CD4-positive, CD25-positive, alpha-beta regulatory T cell (primary cell): ENCODE measurements at regions not wholly inside any gene's neighbourhood (a gene's known extent, or its start where the extent isn't known, plus 50 kb on each side); places are given as distances from the start of the nearest gene placed in this dataset.

Experiments
- ATAC-seq, 2 donors: fragments of 150-1000 bp; cut with Tn5 transposase; one replicate each; pipeline ENCODE4 v1.10.0; 2021; ENCODE audit warnings: low read depth in 2 of 2, moderate number of reproducible peaks in 2 of 2, moderate library complexity in 1 of 2
- DNase-seq, 3 donors: peaks; one replicate each; pipeline versions ENCODE4 v3.0.0 to v3.0.0-alpha.2; 2012 to 2022; ENCODE audit warnings: mixed read lengths in 1 of 3
- H3K27ac ChIP-seq: one replicate; pipeline ENCODE4 v1.7.0; 2013; ENCODE audit warnings: mild to moderate bottlenecking, low read length; ENCODE audit not compliant: insufficient read depth, poor library complexity, severe bottlenecking
- H3K27me3 ChIP-seq: one replicate; pipeline ENCODE4 v1.7.0; 2013; ENCODE audit warnings: low read length; ENCODE audit not compliant: control insufficient read depth, insufficient read depth
- H3K36me3 ChIP-seq: one replicate; pipeline ENCODE4 v1.7.0; 2013; ENCODE audit warnings: mild to moderate bottlenecking, low read length, moderate library complexity; ENCODE audit not compliant: control insufficient read depth, insufficient read depth
- H3K4me1 ChIP-seq: 2 replicates; pipeline ENCODE4 v1.7.0; 2013; ENCODE audit warnings: mild to moderate bottlenecking, low read length; ENCODE audit not compliant: insufficient read depth, control insufficient read depth, poor library complexity, severe bottlenecking
- H3K4me3 ChIP-seq: one replicate; pipeline ENCODE4 v1.7.0; 2013; ENCODE audit warnings: low read depth, mild to moderate bottlenecking, low read length, moderate library complexity
- H3K9me3 ChIP-seq, 2 experiments: 1 replicate in 1 of 2; 2 replicates in 1 of 2; pipeline ENCODE4 v1.7.0; 2013; ENCODE audit warnings: low read length in 2 of 2, mild to moderate bottlenecking in 1 of 2, moderate library complexity in 1 of 2; ENCODE audit not compliant: control insufficient read depth in 2 of 2
- H3K27ac Mint-ChIP-seq, 3 donors: one replicate each; pipeline ENCODE4 v1.8.0; 2020 to 2022; ENCODE audit warnings: mild to moderate bottlenecking in 3 of 3, mixed read lengths in 3 of 3, moderate library complexity in 2 of 3
- H3K27me3 Mint-ChIP-seq: one replicate; pipeline ENCODE4 v1.8.0; 2022; ENCODE audit warnings: mild to moderate bottlenecking, mixed read lengths
- H3K36me3 Mint-ChIP-seq: one replicate; pipeline ENCODE4 v1.8.0; 2020; ENCODE audit warnings: mixed read lengths
- H3K4me1 Mint-ChIP-seq, 4 donors: one replicate each; pipeline ENCODE4 v1.8.0; 2020 to 2022; ENCODE audit warnings: mixed read lengths in 4 of 4, mild to moderate bottlenecking in 1 of 4
- H3K4me3 Mint-ChIP-seq, 4 donors: one replicate each; pipeline ENCODE4 v1.8.0; 2020 to 2022; ENCODE audit warnings: mild to moderate bottlenecking in 4 of 4, mixed read lengths in 4 of 4, moderate library complexity in 3 of 4
- H3K9me3 Mint-ChIP-seq, 7 donors: one replicate each; pipeline ENCODE4 v1.8.0; 2020 to 2022; ENCODE audit warnings: mixed read lengths in 7 of 7, mild to moderate bottlenecking in 3 of 7, moderate library complexity in 2 of 7

DNA sequence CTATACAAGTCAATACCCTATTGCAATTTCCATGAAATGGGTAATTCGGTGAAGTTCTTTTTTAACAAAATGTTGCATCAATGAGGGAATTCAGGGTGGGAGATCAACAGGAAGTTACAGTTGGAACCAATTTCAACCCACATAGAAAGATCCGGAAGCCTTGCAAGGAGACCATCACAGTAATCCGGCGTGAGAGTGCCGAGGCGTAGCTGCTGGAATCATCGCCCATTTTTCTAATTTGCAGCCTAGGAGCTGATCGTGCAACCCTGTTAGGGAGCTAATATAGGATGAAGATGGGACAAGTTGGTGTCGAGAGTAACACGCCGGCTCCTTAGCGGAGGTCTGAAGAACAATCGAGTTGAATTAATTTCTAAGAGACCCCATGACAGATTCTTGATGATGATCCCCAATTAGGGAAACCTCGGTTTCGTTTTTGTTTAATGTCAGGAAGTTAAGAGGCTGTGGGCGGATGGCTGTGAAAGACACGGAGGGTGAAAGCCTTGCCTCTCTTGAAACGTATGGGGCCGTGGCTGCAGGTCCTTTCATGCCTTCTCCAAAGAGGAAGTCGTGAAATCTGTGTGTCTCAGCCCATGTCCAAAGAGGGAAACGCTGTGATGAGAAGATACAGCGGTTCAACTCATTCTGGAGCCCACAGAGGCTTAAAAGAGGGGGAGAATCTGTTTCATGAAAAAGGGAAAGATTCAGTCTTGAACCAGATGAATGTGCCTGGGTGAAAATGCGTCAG, 51.2 kb upstream of the CARD11 start:
- Histone ChIP-seq H3K4me1 (peaks cover 59% of the 10 kb centered on the region), H3K27ac (peak overlapping the region; percentile 84), H3K36me3 (no peaks in the 10 kb centered on the region), H3K9me3 (no peaks in the 10 kb centered on the region), H3K27me3 (no peaks in the 10 kb centered on the region), H3K4me3 (peak overlapping the region; percentile 81)
- peak; percentile 52 to 59 for ATAC-seq
- Mint-ChIP-seq H3K27ac (peak overlapping the region; percentile 97 to 98 (median 97)), H3K4me1 (peaks cover 25 to 61% (median 42%) of the 10 kb centered on the region in 4 donors), H3K36me3 (no peaks in the 10 kb centered on the region), H3K9me3 (peaks cover 0 to 2% (median 0%) of the 10 kb centered on the region in 7 donors), H3K27me3 (no peaks in the 10 kb centered on the region), H3K4me3 (peak overlapping the region; percentile 61 to 92 (median 83))
- DNase-seq, result peak; percentile 7 to 75 (median 47)

DNA sequence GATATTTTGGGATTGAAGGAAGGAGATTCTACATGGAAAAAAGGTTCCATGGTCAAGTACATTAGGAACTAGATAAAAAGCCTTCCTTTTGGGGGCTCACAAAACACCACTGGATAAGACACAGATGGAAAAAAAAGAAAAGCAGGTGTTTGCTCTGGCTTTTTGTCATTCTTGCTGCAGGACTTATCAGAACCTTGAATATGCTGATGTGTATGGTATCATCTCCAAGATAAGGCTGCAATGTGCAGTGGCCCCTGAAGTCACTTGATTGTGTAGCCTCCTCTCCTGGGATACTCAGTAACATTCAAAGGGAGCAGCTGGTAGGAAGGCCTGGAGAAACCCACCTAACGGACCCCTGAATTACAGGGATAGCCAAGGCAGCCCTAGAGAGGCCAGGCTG, 54.1 kb upstream of the CARD11 start:
- no peaks in the 10 kb centered on the region for H3K36me3 ChIP-seq
- Mint-ChIP-seq H3K27ac (no peak overlapping the region), H3K4me3 (no peak overlapping the region), H3K4me1 (peaks cover 15 to 36% (median 27%) of the 10 kb centered on the region in 4 donors), H3K9me3 (peaks cover 0 to 1% (median 0%) of the 10 kb centered on the region in 7 donors), H3K27me3 (no peaks in the 10 kb centered on the region), H3K36me3 (no peaks in the 10 kb centered on the region)
- no peaks in the 10 kb centered on the region for H3K9me3 ChIP-seq
- no peak for DNase-seq
- H3K4me1 ChIP-seq, result peaks cover 30% of the 10 kb centered on the region
- ATAC-seq, result no peak
- no peak overlapping the region for H3K27ac ChIP-seq
- H3K27me3 ChIP-seq, result no peaks in the 10 kb centered on the region
- H3K4me3 ChIP-seq, result no peak overlapping the region

DNA sequence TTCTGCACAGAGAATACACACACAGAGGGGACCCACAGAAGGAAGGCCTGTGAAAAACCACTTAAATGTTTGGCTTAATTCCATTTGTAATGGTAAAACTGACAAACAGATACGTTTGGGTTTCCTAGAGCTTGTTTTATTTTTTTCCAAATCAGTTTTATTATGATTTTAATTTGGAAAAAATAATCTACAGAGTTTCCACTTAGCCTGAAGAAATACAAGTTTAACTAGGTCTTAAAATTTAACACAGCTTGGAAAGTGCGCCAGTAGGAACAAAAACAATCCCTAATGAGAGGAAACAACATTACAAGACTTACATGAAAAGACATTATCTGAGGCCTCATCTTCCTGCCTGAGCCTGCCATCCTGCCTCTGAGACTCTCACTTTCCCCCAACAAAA, 58.5 kb upstream of the CARD11 start:
- no peak for DNase-seq
- H3K36me3 ChIP-seq, result no peaks in the 10 kb centered on the region
- H3K9me3 ChIP-seq, result no peaks in the 10 kb centered on the region
- Mint-ChIP-seq H3K27ac (peak overlapping the region in 1 of 3 donors; percentile 43), H3K4me1 (peaks cover 0 to 13% (median 1%) of the 10 kb centered on the region in 4 donors), H3K9me3 (no peaks in the 10 kb centered on the region), H3K27me3 (no peaks in the 10 kb centered on the region), H3K36me3 (no peaks in the 10 kb centered on the region), H3K4me3 (no peak overlapping the region)
- no peak for ATAC-seq
- peaks cover 8% of the 10 kb centered on the region for H3K4me1 ChIP-seq
- H3K27me3 ChIP-seq, result no peaks in the 10 kb centered on the region
- H3K4me3 ChIP-seq, result no peak overlapping the region
- no peak overlapping the region for H3K27ac ChIP-seq

- H3K27ac ChIP-seq, result no peak overlapping the region
- no peaks in the 10 kb centered on the region for H3K27me3 Mint-ChIP-seq
- ATAC-seq (no peak), DNase-seq (no peak)
- peaks cover 0 to 3% (median 0%) of the 10 kb centered on the region in 7 donors for H3K9me3 Mint-ChIP-seq
- H3K36me3 ChIP-seq, result peaks cover 2% of the 10 kb centered on the region
- H3K4me1 Mint-ChIP-seq, result peaks cover 5 to 27% (median 11%) of the 10 kb centered on the region in 4 donors
- peaks cover 16% of the 10 kb centered on the region for H3K4me1 ChIP-seq
- H3K36me3 Mint-ChIP-seq, result no peaks in the 10 kb centered on the region
- H3K27ac Mint-ChIP-seq, result peak overlapping the region in 1 of 3 donors; percentile 83
- no peaks in the 10 kb centered on the region for H3K9me3 ChIP-seq
- H3K27me3 ChIP-seq, result no peaks in the 10 kb centered on the region
- H3K4me3 ChIP-seq, result no peak overlapping the region
- no peak overlapping the region for H3K4me3 Mint-ChIP-seq
Observed at GRCh38 chr7:3103614-3104398, 60.1 kb upstream of the CARD11 start.

- Mint-ChIP-seq H3K36me3 (no peaks in the 10 kb centered on the region), H3K4me1 (peaks cover 5 to 27% (median 12%) of the 10 kb centered on the region in 4 donors), H3K27me3 (no peaks in the 10 kb centered on the region), H3K9me3 (peaks cover 0 to 3% (median 0%) of the 10 kb centered on the region in 7 donors), H3K27ac (peak overlapping the region in 1 of 3 donors; percentile 31), H3K4me3 (no peak overlapping the region)
- H3K27ac ChIP-seq, result no peak overlapping the region
- no peak overlapping the region for H3K4me3 ChIP-seq
- peaks cover 2% of the 10 kb centered on the region for H3K36me3 ChIP-seq
- H3K9me3 ChIP-seq, result no peaks in the 10 kb centered on the region
- DNase-seq (no peak), ATAC-seq (no peak)
- H3K27me3 ChIP-seq, result no peaks in the 10 kb centered on the region
- H3K4me1 ChIP-seq, result peaks cover 16% of the 10 kb centered on the region
Observed at GRCh38 chr7:3105856-3106255, 62.2 kb upstream of the CARD11 start.

GRCh38 chr7:3106361-3106826, 62.7 kb upstream of the CARD11 start:
- Mint-ChIP-seq H3K27ac (no peak overlapping the region), H3K4me3 (no peak overlapping the region)
- ATAC-seq, result peak in 1 of 2 donors; percentile 14

GRCh38 chr7:3107228-3107763, 63.6 kb upstream of the CARD11 start:
- Histone ChIP-seq H3K36me3 (peaks cover 2% of the 10 kb centered on the region), H3K4me3 (peak overlapping the region; percentile 10), H3K27me3 (no peaks in the 10 kb centered on the region), H3K9me3 (no peaks in the 10 kb centered on the region), H3K27ac (no peak overlapping the region), H3K4me1 (peaks cover 19% of the 10 kb centered on the region)
- no peak for DNase-seq
- Mint-ChIP-seq H3K4me3 (peak overlapping the region in 3 of 4 donors; percentile 7 to 66 (median 22)), H3K36me3 (no peaks in the 10 kb centered on the region), H3K4me1 (peaks cover 6 to 33% (median 16%) of the 10 kb centered on the region in 4 donors), H3K27ac (peak overlapping the region in 1 of 3 donors; percentile 3), H3K27me3 (no peaks in the 10 kb centered on the region), H3K9me3 (peaks cover 0 to 3% (median 0%) of the 10 kb centered on the region in 7 donors)
- no peak for ATAC-seq

More at GRCh38 chr7:3106361-3106826, 62.7 kb upstream of the CARD11 start:
- no peaks in the 10 kb centered on the region for H3K27me3 ChIP-seq
- peaks cover 16% of the 10 kb centered on the region for H3K4me1 ChIP-seq
- Mint-ChIP-seq H3K4me1 (peaks cover 5 to 29% (median 13%) of the 10 kb centered on the region in 4 donors), H3K9me3 (peaks cover 0 to 3% (median 0%) of the 10 kb centered on the region in 7 donors), H3K36me3 (no peaks in the 10 kb centered on the region), H3K27me3 (no peaks in the 10 kb centered on the region)
- peaks cover 2% of the 10 kb centered on the region for H3K36me3 ChIP-seq
- no peaks in the 10 kb centered on the region for H3K9me3 ChIP-seq
- H3K4me3 ChIP-seq, result no peak overlapping the region
- H3K27ac ChIP-seq, result no peak overlapping the region
- peak in 1 of 3 donors; percentile 64 for DNase-seq
